ELR (cell line): ENCODE measurements at regions not wholly inside any gene's neighbourhood (a gene's known extent, or its start where the extent isn't known, plus 50 kb on each side); places are given as distances from the start of the nearest gene placed in this dataset.

ENCODE experiments used
- DNase-seq: peaks from one replicate; pipeline ENCODE4 v3.0.0-alpha.2; 2015; ENCODE audit warnings: low read depth

DNA sequence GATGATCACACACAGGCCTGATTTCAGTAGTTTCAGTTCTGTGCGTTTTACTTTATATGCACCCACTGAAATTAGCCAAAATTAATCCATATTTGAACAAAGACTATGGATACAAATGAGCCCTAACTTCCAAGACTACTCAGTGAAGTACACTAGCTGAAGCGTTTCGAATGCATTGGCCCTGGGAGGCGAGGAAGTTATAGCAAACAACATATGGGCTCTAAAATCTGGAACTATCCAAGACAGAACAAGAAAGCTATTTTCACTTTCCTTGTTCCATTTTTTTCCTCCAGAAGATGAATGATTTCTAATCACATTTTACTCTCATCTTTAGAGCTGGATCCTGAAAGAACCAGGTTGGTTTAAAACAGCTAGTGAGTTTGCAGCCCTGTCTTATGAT lies 399.4 kb upstream of the HNRNPA3 start:
- DNase-seq, result no peak

- DNase-seq, result no peak
Observed at GRCh38 chr2:176813621-176814049, 399.0 kb upstream of the HNRNPA3 start.

- no peak for DNase-seq
Observed at GRCh38 chr2:176814274-176814673, 398.3 kb upstream of the HNRNPA3 start.

GRCh38 chr2:176814740-176815367 lies 397.7 kb upstream of the HNRNPA3 start:
- peak; percentile 61 for DNase-seq

DNA sequence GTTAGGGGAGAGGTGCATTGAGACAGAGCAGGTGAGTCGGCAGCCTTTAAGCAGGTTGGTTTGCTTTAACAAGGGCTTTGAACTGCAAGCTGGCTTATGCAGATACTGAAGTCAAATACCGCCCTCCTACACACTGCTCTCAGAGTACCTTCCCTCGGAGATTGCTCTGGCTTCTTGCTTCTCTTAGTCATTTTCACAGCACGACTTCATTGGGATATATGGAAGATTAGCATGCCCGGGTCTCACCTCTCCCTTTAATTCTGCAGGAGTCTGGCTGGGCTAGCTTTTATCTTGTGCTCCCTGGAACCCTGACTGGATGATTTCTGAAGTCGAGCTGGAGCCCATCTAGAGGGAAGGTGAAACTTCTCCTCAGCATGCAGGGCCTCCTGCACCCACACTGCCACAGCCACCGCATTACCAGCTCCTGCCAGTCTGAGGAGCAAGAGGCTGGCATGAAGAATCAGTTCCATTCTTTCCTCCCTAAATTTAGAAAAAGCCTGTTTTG lies 395.5 kb upstream of the HNRNPA3 start:
- peak; percentile 1 for DNase-seq

GRCh38 chr2:176818076-176818475 lies 394.5 kb upstream of the HNRNPA3 start:
- no peak for DNase-seq

DNA sequence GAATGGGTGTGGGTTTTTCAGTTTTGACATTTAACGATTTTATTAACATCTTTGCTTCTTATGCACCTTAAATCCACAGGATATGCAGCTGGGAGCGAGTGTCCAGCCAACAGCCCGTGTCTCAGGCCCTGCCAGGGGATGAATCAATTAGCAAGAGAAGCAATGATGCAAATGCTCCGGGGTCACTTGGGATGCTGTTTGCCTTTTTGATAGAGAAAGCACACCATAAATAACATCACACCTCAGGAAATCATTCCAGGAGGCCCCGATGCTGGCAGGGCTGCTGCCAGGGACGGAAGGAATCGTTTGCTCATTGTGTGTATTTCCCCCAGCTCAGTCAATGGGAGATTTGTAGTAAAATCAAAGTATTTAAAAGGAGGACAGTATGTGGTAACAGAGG lies 394.0 kb upstream of the HNRNPA3 start:
- no peak for DNase-seq

DNA sequence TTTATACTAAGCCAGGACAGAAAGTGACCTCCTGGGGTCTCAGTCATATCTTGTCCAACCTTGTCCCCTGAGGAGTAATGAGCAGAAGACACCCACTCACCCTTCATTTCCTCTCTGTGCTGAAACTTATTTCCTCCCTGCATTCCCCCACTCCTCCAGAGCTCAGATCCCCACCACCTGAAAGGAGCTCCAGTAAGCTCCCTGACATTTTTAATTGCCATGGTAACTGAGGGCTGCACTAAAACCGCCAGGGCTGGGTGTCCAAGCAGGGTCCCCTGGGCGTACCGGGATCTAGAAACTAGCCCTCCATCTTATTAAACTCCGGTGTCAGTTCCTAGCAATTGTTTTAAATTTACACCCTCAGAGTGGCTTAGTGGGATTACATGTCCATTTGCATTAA lies 393.3 kb upstream of the HNRNPA3 start:
- DNase-seq, result no peak

GRCh38 chr2:176820371-176820932 lies 392.1 kb upstream of the HNRNPA3 start:
- DNase-seq, result no peak

DNA sequence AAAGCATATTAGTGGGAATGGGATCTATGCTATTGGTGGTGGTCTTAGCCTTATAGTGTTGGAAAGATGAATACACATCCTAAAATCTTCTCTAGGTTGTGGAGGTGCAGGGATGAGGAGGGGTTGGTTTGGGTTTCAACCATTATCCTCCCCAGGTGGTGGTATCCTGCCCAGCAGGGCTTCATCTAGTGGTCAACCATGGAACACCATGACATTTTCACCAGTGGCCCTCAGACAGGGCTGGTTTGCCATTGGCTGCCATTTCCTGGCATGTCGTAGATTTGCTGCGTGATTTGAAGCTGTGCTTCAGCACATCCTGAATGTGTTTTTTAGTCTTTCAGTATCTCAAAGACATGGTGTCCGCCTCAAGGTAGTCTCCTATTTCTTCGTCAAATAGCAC lies 391.2 kb upstream of the HNRNPA3 start:
- DNase-seq, result peak; percentile 2

DNA sequence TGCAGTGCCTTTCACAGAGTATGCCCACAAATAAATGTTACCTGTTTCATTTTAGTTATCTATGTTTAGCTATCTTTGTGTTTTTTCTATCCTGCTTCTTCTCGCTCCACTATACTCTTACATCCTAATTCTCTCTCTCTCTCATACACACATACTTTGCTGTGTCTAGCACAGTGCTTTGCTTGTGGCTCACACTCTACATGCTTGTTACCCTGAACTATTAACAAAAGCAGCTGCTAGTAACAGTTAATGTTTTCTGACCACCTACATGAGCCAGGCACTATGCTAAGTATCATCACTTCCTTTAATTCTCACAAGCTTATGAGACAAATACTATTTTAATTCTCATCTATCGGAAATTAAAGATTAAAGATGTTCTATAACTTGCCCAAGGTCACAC lies 390.5 kb upstream of the HNRNPA3 start:
- no peak for DNase-seq

DNA sequence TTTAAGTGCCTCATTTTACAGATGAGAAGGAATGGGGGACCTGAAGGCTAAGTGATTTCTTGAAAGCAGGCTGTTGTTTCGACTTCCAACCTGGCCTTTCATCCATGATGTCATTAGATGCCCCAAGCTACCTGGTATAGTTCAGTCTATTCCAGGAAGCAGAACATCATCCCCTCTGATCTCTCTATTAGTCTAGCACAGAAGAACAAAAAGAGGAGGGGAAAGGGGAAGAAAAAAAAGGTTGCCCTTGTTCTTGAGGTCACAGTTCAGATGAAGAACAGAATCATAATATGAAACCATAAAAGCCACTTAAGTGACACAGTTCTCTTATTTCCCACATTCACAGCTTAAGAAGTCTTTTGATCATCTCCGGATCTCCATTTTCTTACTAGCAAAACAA lies 386.2 kb upstream of the HNRNPA3 start:
- no peak for DNase-seq

DNA sequence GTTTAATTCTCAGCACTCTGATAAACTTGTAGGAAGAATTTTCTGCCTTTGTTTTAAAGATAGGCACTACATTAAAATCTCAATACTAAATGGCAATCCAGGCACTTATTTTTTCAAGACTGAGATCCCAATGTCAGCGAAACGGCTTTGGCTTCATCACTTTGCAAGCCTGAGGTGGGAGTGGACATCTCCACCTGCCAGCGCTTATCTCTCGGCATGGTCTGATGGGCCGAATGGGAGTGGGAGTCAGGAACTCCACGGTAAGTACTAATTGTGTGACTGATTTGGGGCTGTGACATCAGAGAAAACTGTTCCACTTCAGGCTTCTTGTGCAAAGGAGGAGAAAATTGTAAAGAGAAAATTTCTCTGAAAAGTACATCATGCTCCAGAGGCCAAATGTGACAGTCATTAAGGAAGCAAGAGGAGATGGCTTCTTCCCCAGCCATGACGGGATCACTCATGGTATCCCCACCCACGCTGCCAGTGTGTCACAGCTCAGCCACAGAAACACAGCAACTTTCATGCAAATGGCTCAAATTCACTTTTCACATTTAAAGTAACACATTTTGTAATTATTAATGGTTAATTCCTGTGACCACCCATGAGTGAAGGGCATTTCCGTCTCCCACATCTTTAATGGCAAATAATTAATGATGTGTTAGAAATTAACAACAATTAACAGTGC lies 385.5 kb upstream of the HNRNPA3 start:
- no peak for DNase-seq

DNA sequence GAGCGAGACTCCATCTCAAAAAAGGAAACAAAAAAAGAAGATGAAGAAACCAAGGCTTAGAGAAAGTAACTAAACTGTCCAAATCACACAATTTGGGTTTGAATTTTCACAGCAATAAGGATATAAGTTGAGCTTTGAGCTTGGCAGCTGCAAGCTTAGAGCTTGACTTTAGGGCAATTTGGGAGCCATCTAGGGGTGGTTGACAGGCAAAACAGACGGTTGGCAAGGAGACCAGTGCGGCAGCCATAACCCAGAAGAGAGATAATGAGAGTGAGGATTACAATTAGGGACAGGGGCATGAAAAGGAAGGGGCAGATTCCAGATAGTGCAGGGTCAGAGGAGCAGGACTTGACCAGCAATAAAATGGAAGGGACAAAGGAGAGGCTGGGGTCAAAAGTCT lies 382.2 kb upstream of the HNRNPA3 start:
- peak; percentile 15 for DNase-seq

DNA sequence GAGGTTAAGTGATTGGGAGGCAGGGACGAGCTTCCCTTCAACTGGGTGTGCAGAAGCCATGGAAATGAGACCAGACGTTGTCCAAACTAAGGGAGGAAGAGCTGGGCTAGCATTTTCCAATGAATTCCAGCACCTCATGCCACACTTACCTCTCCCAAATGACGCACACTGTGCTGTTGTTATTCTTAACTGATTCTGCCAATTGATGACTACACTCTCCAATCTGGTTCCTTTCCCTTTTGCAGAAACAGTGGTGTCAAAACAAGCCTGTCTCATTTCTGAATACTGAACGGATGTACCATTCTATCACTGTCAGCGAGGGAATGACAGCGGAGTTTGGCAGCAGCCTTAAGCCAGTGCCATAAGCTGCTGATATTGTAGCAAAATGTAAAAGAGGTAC lies 380.5 kb upstream of the HNRNPA3 start:
- DNase-seq, result no peak

DNA sequence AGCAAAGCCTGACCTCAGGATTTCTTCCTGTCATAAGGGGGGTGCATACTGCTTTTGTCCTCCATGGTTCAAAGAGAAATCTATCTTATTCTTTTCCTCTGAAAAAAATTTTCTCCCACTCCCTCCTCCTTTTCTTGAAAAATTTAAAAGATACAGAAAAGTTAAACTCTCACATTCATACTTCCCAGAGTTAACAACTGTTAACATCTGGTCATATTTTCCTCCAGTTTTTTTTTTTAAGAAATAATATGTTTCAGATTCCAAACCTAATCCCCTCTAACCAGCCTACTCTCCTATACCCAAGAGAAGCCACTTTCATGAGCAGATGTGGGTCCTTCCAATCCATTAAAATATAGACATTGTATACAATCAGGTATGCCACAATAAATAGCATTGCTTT lies 378.9 kb upstream of the HNRNPA3 start:
- DNase-seq, result no peak

DNA sequence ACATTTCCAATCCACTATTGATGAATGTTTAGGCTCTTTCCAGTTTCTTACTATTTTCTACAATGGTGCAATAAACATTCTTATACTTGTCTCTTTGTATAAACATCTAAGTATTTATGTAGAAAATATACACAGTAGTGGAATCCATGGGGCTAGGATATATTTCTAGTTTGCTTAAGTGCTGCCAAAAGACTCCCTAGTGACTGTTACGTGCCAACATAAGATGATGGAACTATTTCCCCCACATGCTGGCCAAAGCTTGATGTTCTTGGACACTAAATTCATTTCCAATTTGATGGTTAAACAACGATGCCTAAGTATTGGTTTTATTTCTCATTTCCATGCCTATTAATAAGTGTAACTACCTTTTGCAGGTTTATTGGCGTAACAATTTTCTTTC lies 378.4 kb upstream of the HNRNPA3 start:
- DNase-seq, result no peak

GRCh38 chr2:176843208-176843607 lies 369.4 kb upstream of the HNRNPA3 start:
- no peak for DNase-seq

- no peak for DNase-seq
Observed at GRCh38 chr2:176844461-176844860, 368.1 kb upstream of the HNRNPA3 start.

DNA sequence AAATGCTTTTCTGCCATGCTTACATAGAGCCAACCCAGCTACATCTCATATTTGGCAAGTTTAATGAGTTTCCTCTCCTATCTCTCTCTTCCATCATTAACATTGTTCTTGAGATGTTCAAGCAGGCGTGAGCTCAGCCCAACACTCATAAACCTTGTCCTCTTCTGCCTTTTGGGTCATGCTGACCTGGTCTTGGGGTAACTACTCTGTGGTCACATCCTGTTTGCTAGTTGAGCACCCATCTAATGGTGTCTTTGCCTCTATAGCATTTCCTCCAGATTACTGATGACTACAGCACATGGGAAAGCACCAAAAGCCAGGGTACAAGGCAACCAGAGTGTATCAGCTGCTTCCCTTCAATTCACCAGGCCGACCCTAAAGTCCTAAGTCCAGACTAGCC lies 366.9 kb upstream of the HNRNPA3 start:
- DNase-seq, result no peak

DNA sequence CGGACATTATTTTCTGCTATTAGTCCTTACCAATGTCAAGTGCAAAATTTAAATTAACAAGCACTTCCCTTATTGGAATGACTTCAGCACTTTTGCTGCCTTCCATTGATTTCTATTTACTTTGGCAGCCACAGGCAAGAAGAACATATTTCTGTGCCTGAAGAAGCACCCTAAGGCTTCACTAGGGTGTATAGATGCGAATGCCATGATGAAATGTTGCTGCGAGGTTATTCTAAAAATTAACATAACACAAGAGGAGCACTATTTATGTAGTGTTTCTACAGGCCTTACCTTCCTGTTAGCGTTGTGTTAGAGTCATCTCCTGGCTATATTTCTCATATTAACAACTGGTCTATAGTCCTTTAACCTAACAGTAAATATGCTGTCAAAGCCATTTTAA lies 365.0 kb upstream of the HNRNPA3 start:
- DNase-seq, result no peak

DNA sequence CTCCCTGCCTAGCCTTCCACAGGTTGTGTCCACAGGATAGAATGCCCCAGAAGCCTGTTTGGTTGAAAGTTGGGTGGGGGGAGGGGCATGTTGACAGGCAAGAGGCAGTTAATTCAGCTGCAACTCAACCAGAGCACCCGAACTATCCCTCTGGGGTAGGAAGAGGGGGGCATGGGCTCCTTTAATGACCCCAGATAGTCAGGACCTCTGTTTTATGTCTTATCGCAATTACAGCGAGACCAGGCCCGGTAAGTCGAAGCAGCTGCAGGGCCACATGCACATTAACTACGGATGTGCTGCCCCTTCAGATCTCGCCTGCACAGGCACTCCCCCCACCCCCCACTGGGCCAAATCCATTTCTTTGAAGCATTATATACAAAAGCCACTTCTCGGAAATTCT lies 363.8 kb upstream of the HNRNPA3 start:
- no peak for DNase-seq

DNA sequence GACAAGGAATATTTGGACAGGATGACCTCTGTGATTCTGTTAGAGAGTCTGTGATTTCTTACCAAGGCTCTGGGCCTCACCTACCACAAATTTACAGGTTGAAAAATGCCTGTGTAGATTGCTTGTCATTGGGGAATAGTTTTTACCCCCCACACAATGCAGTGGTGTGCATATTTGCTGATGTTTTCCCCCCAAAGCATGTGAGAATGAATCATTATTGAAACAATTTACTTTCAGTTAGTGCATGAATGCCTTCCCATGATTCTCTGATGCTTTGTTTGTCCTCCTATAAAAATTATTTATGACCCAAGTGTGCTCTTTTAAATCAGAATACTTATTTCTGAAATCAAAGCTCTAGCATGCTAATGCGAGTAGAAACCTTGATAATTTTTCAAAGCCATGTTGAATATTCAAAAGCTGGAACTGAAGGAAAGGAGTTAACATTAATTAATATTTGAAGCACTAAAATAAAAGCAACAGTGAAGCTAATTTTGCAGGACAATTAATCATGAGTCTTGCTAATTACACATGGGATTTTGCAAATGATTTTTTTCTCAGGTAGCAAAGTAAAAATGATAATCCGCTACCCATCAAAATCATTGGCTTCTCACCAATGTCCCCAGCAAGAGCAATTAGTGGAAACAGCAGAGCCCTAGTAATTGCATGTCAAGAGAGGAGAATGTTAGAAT lies 361.2 kb upstream of the HNRNPA3 start:
- DNase-seq, result no peak
